Mesendoderm (in vitro differentiated cells): ENCODE measurements at regions not wholly inside any gene's neighbourhood (a gene's known extent, or its start where the extent isn't known, plus 50 kb on each side); places are given as distances from the start of the nearest gene placed in this dataset.

Experiments used
- DNase-seq: peaks from one replicate; pipeline ENCODE4 v3.0.0; 2013
- H2AK5ac ChIP-seq: 2 replicates; pipeline ENCODE4 v1.6.1; 2013; ENCODE audit warnings: low read length, inconsistent platforms
- H2BK120ac ChIP-seq: 2 replicates; pipeline ENCODE4 v1.6.1; 2013; ENCODE audit warnings: low read depth, mild to moderate bottlenecking, low read length, moderate library complexity, mixed read lengths
- H2BK15ac ChIP-seq: replicated peaks from 2 replicates; pipeline ENCODE4 v1.6.1; 2013; ENCODE audit warnings: low read depth, mild to moderate bottlenecking, moderate library complexity
- H2BK5ac ChIP-seq: 2 replicates; pipeline ENCODE4 v1.6.1; 2013; ENCODE audit warnings: low read length, inconsistent platforms
- H3K18ac ChIP-seq: 2 replicates; pipeline ENCODE4 v1.6.1; 2013; ENCODE audit warnings: mild to moderate bottlenecking, low read length, mixed read lengths
- H3K23ac ChIP-seq: one replicate; pipeline ENCODE4 v1.6.1; 2013; ENCODE audit warnings: low read length
- H3K27ac ChIP-seq: 2 replicates; pipeline ENCODE4 v1.5.1; 2013; ENCODE audit warnings: low read depth, mild to moderate bottlenecking, inconsistent platforms, low read length, moderate library complexity
- H3K27me3 ChIP-seq: 2 replicates; pipeline ENCODE4 v1.6.1; 2013; ENCODE audit warnings: low read length, control low read depth, mild to moderate bottlenecking, inconsistent platforms; ENCODE audit not compliant: insufficient read depth, poor library complexity
- H3K36me3 ChIP-seq: 2 replicates; pipeline ENCODE4 v1.6.1; 2013; ENCODE audit warnings: low read length, inconsistent platforms; ENCODE audit not compliant: control insufficient read depth, insufficient read depth
- H3K4ac ChIP-seq: one replicate; pipeline ENCODE4 v1.6.1; 2013; ENCODE audit warnings: low read depth, mild to moderate bottlenecking, low read length, moderate library complexity
- H3K4me1 ChIP-seq: 2 replicates; pipeline ENCODE4 v1.6.1; 2013; ENCODE audit warnings: low read depth, low read length, inconsistent platforms; ENCODE audit not compliant: control insufficient read depth
- H3K4me2 ChIP-seq: 2 replicates; pipeline ENCODE4 v1.6.1; 2013; ENCODE audit warnings: low read length
- H3K4me3 ChIP-seq: 2 replicates; pipeline ENCODE4 v1.5.1; 2013; ENCODE audit warnings: mild to moderate bottlenecking, low read length
- H3K56ac ChIP-seq: one replicate; pipeline ENCODE4 v1.6.1; 2013; ENCODE audit warnings: low read length
- H3K79me1 ChIP-seq: 2 replicates; pipeline ENCODE4 v1.6.1; 2013; ENCODE audit warnings: low read length, inconsistent platforms
- H3K79me2 ChIP-seq: 2 replicates; pipeline ENCODE4 v1.6.1; 2013; ENCODE audit warnings: mild to moderate bottlenecking, low read length; ENCODE audit not compliant: control insufficient read depth, insufficient read depth
- H3K9ac ChIP-seq: 2 replicates; pipeline ENCODE4 v1.6.1; 2013; ENCODE audit warnings: low read length, inconsistent platforms
- H4K5ac ChIP-seq: one replicate; pipeline ENCODE4 v1.6.1; 2013; ENCODE audit warnings: low read length
- H4K8ac ChIP-seq: one replicate; pipeline ENCODE4 v1.6.1; 2013; ENCODE audit warnings: low read depth, mild to moderate bottlenecking, control low read depth, low read length, moderate library complexity
- WGBS: extraction: QIAGEN DNeasy Blood & Tissue Kit; methylation state at CpG from one replicate; pipeline ENCODE4 v1.1.7; 2013; ENCODE audit warnings: low lambda C conversion rate, missing lambda C conversion rate; ENCODE audit not compliant: insufficient coverage; ENCODE audit errors: extremely low coverage; 5-methylcytosine and 5-hydroxymethylcytosine counted together

- no peak overlapping the region for H2BK120ac ChIP-seq
- no peak overlapping the region for H3K56ac ChIP-seq
- H3K4me1 ChIP-seq = no peaks in the 10 kb centered on the region
- H4K8ac ChIP-seq = no peak overlapping the region
- no peaks in the 10 kb centered on the region for H3K79me1 ChIP-seq
- DNase-seq = no peak
- H3K4me2 ChIP-seq = no peak overlapping the region
- H3K4ac ChIP-seq = no peak overlapping the region
- H2AK5ac ChIP-seq = no peak overlapping the region
- no peak overlapping the region for H2BK5ac ChIP-seq
- H3K23ac ChIP-seq = no peak overlapping the region
- H3K79me2 ChIP-seq = no peaks in the 10 kb centered on the region
- H3K27me3 ChIP-seq = no peaks in the 10 kb centered on the region
- no peak overlapping the region for H3K27ac ChIP-seq
- no peak overlapping the region for H3K4me3 ChIP-seq
- H2BK15ac ChIP-seq = no peak overlapping the region
- H3K18ac ChIP-seq = no peak overlapping the region
- H4K5ac ChIP-seq = no peak overlapping the region
- WGBS = no CpG with 5 or more reads among the region's 3 CpGs
- H3K9ac ChIP-seq = no peak overlapping the region
- H3K36me3 ChIP-seq = no peaks in the 10 kb centered on the region
These were observed 768.5 kb downstream of the TSN start for GRCh38 chr2:122523981-122524380.

- Histone ChIP-seq H4K5ac (no peak overlapping the region), H3K18ac (no peak overlapping the region), H3K4me3 (no peak overlapping the region), H3K27me3 (no peaks in the 10 kb centered on the region), H2AK5ac (no peak overlapping the region), H3K79me2 (no peaks in the 10 kb centered on the region), H2BK15ac (no peak overlapping the region), H3K9ac (no peak overlapping the region), H3K79me1 (no peaks in the 10 kb centered on the region), H3K4ac (no peak overlapping the region), H3K4me2 (no peak overlapping the region), H3K23ac (no peak overlapping the region), H2BK5ac (no peak overlapping the region), H2BK120ac (no peak overlapping the region), H4K8ac (no peak overlapping the region), H3K56ac (no peak overlapping the region), H3K4me1 (no peaks in the 10 kb centered on the region), H3K36me3 (no peaks in the 10 kb centered on the region), H3K27ac (no peak overlapping the region)
- WGBS = no CpG with 5 or more reads among the region's 2 CpGs
- no peak for DNase-seq
These were observed 769.9 kb downstream of the TSN start for GRCh38 chr2:122525336-122525735.

- no peak for DNase-seq
- Histone ChIP-seq H2BK120ac (no peak overlapping the region), H3K4me1 (no peaks in the 10 kb centered on the region), H3K18ac (no peak overlapping the region), H3K56ac (no peak overlapping the region), H2BK15ac (no peak overlapping the region), H3K23ac (no peak overlapping the region), H4K5ac (no peak overlapping the region), H3K36me3 (no peaks in the 10 kb centered on the region), H3K4me2 (no peak overlapping the region), H4K8ac (no peak overlapping the region), H2BK5ac (no peak overlapping the region), H2AK5ac (no peak overlapping the region), H3K4me3 (no peak overlapping the region), H3K4ac (no peak overlapping the region), H3K27me3 (no peaks in the 10 kb centered on the region), H3K79me1 (no peaks in the 10 kb centered on the region), H3K9ac (no peak overlapping the region), H3K27ac (no peak overlapping the region), H3K79me2 (no peaks in the 10 kb centered on the region)
- WGBS = 100% methylated on average over 1 of the region's 3 CpGs
These were observed 772.6 kb downstream of the TSN start for GRCh38 chr2:122528061-122528460.

- Histone ChIP-seq H3K4ac (no peak overlapping the region), H3K79me1 (no peaks in the 10 kb centered on the region), H2BK5ac (no peak overlapping the region), H3K56ac (no peak overlapping the region), H2BK120ac (no peak overlapping the region), H3K27me3 (no peaks in the 10 kb centered on the region), H3K4me2 (no peak overlapping the region), H3K23ac (peak overlapping the region; percentile 4), H3K4me1 (no peaks in the 10 kb centered on the region), H3K4me3 (no peak overlapping the region), H3K79me2 (no peaks in the 10 kb centered on the region), H2BK15ac (no peak overlapping the region), H4K8ac (no peak overlapping the region), H3K27ac (no peak overlapping the region), H3K36me3 (no peaks in the 10 kb centered on the region), H3K9ac (no peak overlapping the region), H2AK5ac (no peak overlapping the region), H4K5ac (no peak overlapping the region), H3K18ac (no peak overlapping the region)
- no peak for DNase-seq
- no CpG with 5 or more reads among the region's 11 CpGs for WGBS
These were observed 773.7 kb downstream of the TSN start for GRCh38 chr2:122528958-122529705.

- Histone ChIP-seq H3K79me1 (no peaks in the 10 kb centered on the region), H3K79me2 (no peaks in the 10 kb centered on the region), H3K36me3 (no peaks in the 10 kb centered on the region), H2AK5ac (no peak overlapping the region), H3K4me3 (no peak overlapping the region), H3K23ac (no peak overlapping the region), H4K8ac (no peak overlapping the region), H3K27me3 (no peaks in the 10 kb centered on the region), H2BK120ac (no peak overlapping the region), H2BK5ac (no peak overlapping the region), H3K4me1 (no peaks in the 10 kb centered on the region), H3K18ac (no peak overlapping the region), H3K56ac (no peak overlapping the region), H2BK15ac (no peak overlapping the region), H3K4ac (no peak overlapping the region), H3K4me2 (no peak overlapping the region), H3K9ac (no peak overlapping the region), H3K27ac (no peak overlapping the region), H4K5ac (no peak overlapping the region)
- WGBS = no CpG with 5 or more reads among the region's 2 CpGs
- no peak for DNase-seq
These were observed 775.4 kb downstream of the TSN start for GRCh38 chr2:122530814-122531213.
